OCI-LY1 (cell line): ENCODE measurements at regions not wholly inside any gene's neighbourhood (a gene's known extent, or its start where the extent isn't known, plus 50 kb on each side); places are given as distances from the start of the nearest gene placed in this dataset.

Experiments used
- H2AFZ ChIP-seq: fragments of 200-600 bp; sonication (generic), shearing (Covaris generic); 2 replicates; pipeline ENCODE4 v1.6.0; 2014; ENCODE audit warnings: antibody characterized with exemption, mild to moderate bottlenecking, low read length
- H3F3A ChIP-seq: fragments of 200-600 bp; sonication (generic), shearing (Covaris generic); 2 replicates; pipeline ENCODE4 v1.6.0; 2014; ENCODE audit warnings: mild to moderate bottlenecking, antibody characterized with exemption, low read length, moderate library complexity; ENCODE audit not compliant: insufficient read depth
- H3K27ac ChIP-seq: fragments of 200-600 bp; sonication (generic); 2 replicates; pipeline ENCODE4 v1.5.1; 2014; ENCODE audit warnings: low read length, mixed run types, mild to moderate bottlenecking, low read depth; ENCODE audit not compliant: poor library complexity, severe bottlenecking
- H3K27me3 ChIP-seq: fragments of 200-600 bp; sonication (generic); 2 replicates; pipeline ENCODE4 v1.6.0; 2014; ENCODE audit warnings: antibody characterized with exemption, mild to moderate bottlenecking, low read length, moderate library complexity; ENCODE audit not compliant: insufficient read depth
- H3K36me3 ChIP-seq: fragments of 200-600 bp; sonication (generic); 2 replicates; pipeline ENCODE4 v1.6.1; 2014; ENCODE audit warnings: mild to moderate bottlenecking, antibody characterized with exemption, low read length, moderate library complexity, mixed read lengths; ENCODE audit not compliant: insufficient read depth
- H3K4me1 ChIP-seq: fragments of 200-600 bp; sonication (generic); 2 replicates; pipeline ENCODE4 v1.5.1; 2014; ENCODE audit warnings: mild to moderate bottlenecking, low read length, moderate library complexity; ENCODE audit not compliant: insufficient read depth, severe bottlenecking
- H3K4me2 ChIP-seq: fragments of 200-600 bp; sonication (generic), shearing (Covaris generic); 2 replicates; pipeline ENCODE4 v1.6.1; 2014; ENCODE audit warnings: low read length
- H3K4me3 ChIP-seq: fragments of 200-600 bp; sonication (generic); 2 replicates; pipeline ENCODE4 v1.5.1; 2014; ENCODE audit warnings: low read length, low read depth, mild to moderate bottlenecking, mixed read lengths; ENCODE audit not compliant: poor library complexity, severe bottlenecking
- H3K79me2 ChIP-seq: fragments of 200-600 bp; shearing (Covaris generic); 2 replicates; pipeline ENCODE4 v1.6.1; 2016; ENCODE audit warnings: mixed run types, low read length, mixed read lengths; ENCODE audit not compliant: insufficient read depth
- H3K9ac ChIP-seq: fragments of 200-600 bp; sonication (generic), shearing (Covaris generic); 2 replicates; pipeline ENCODE4 v1.6.1; 2014; ENCODE audit warnings: mild to moderate bottlenecking, low read length, mixed read lengths
- H3K9me2 ChIP-seq: fragments of 200-600 bp; sonication (generic), shearing (Covaris generic); 2 replicates; pipeline ENCODE4 v1.6.1; 2014; ENCODE audit warnings: low read depth, mild to moderate bottlenecking, low read length, mixed read lengths
- H3K9me3 ChIP-seq: fragments of 200-600 bp; shearing (Covaris generic); 2 replicates; pipeline ENCODE4 v1.6.1; 2014; ENCODE audit warnings: low read length, mixed read lengths
- H4K20me1 ChIP-seq: fragments of 200-600 bp; sonication (generic), shearing (Covaris generic); 2 replicates; pipeline ENCODE4 v1.6.0; 2016; ENCODE audit warnings: mild to moderate bottlenecking, low read length; ENCODE audit not compliant: insufficient read depth
- CTCF ChIP-seq: fragments of 200-600 bp; sonication (generic), shearing (Covaris generic); IDR thresholded peaks from 2 replicates; pipeline ENCODE4 v1.5.1; 2017; ENCODE audit warnings: mild to moderate bottlenecking, antibody characterized with exemption, low read length, moderate library complexity, mixed read lengths
- EZH2 ChIP-seq: fragments of 200-600 bp; sonication (generic), shearing (Covaris generic); IDR thresholded peaks from 2 replicates; pipeline ENCODE4 v1.8.0; 2017; ENCODE audit warnings: borderline replicate concordance, mixed run types, mild to moderate bottlenecking, antibody characterized with exemption, low read length, moderate library complexity, mixed read lengths

GRCh38 chr2:217551252-217551899 is 451.4 kb downstream of the TNS1 start:
- TF ChIP-seq EZH2 = no peak
- H3K9me3 ChIP-seq = no peaks in the 10 kb centered on the region
- H3K9me2 ChIP-seq = no peaks in the 10 kb centered on the region
- no peaks in the 10 kb centered on the region for H3F3A ChIP-seq
- no peak overlapping the region for H3K4me3 ChIP-seq
- no peak overlapping the region for H3K9ac ChIP-seq
- H3K79me2 ChIP-seq = no peaks in the 10 kb centered on the region
- H3K27me3 ChIP-seq = no peaks in the 10 kb centered on the region; the same call in 1 of the 2 replicates
- H3K4me2 ChIP-seq = no peak overlapping the region
- H4K20me1 ChIP-seq = no peaks in the 10 kb centered on the region
- no peak overlapping the region for H3K27ac ChIP-seq
- no peak overlapping the region for H2AFZ ChIP-seq
- H3K36me3 ChIP-seq = no peaks in the 10 kb centered on the region
- H3K4me1 ChIP-seq = no peaks in the 10 kb centered on the region

- Histone ChIP-seq H3K79me2 (no peaks in the 10 kb centered on the region), H2AFZ (no peak overlapping the region), H3K9ac (no peak overlapping the region), H3F3A (no peaks in the 10 kb centered on the region), H3K9me3 (no peaks in the 10 kb centered on the region), H3K36me3 (no peaks in the 10 kb centered on the region), H3K9me2 (no peaks in the 10 kb centered on the region), H3K27me3 (no peaks in the 10 kb centered on the region), H3K4me2 (no peak overlapping the region), H3K4me1 (no peaks in the 10 kb centered on the region), H3K27ac (no peak overlapping the region), H3K4me3 (no peak overlapping the region), H4K20me1 (no peaks in the 10 kb centered on the region)
- TF ChIP-seq EZH2 (no peak), CTCF (no peak)
Observed at GRCh38 chr2:217539126-217539525, 463.7 kb downstream of the TNS1 start.

- no peaks in the 10 kb centered on the region for H3K4me1 ChIP-seq
- no peak overlapping the region for H3K4me2 ChIP-seq
- H3K36me3 ChIP-seq = no peaks in the 10 kb centered on the region
- H3F3A ChIP-seq = no peaks in the 10 kb centered on the region
- no peak overlapping the region for H2AFZ ChIP-seq
- no peaks in the 10 kb centered on the region for H3K27me3 ChIP-seq
- H3K27ac ChIP-seq = no peak overlapping the region
- no peaks in the 10 kb centered on the region for H3K9me2 ChIP-seq
- no peaks in the 10 kb centered on the region for H4K20me1 ChIP-seq
- no peaks in the 10 kb centered on the region for H3K79me2 ChIP-seq
- no peaks in the 10 kb centered on the region for H3K9me3 ChIP-seq
- no peak for TF ChIP-seq CTCF
- no peak for TF ChIP-seq EZH2
- H3K4me3 ChIP-seq = no peak overlapping the region
- no peak overlapping the region for H3K9ac ChIP-seq
Observed at GRCh38 chr2:217538719-217539118, 464.1 kb downstream of the TNS1 start.
